Endothelial cell of umbilical vein (primary cell): ENCODE measurements at regions not wholly inside any gene's neighbourhood (a gene's known extent, or its start where the extent isn't known, plus 50 kb on each side); places are given as distances from the start of the nearest gene placed in this dataset.

ENCODE experiments used
- BruUV-seq: library from RNA; stranded (reverse); fragments of 400-500 nt; replicated peaks from 2 replicates; lab custom pipeline; 2021; lab: Mats Ljungman, UMichigan
- CTCF ChIA-PET: fragments of 300-600, 350-600 bp; sonication (Branson Sonifier 250); formaldehyde crosslinking; loops from one replicate; lab custom pipeline; 2021; ENCODE audit warnings: antibody characterized with exemption, inconsistent platforms; lab: Charles Lee
- POLR2A ChIA-PET: fragments of 300-600, 350-600 bp; sonication (Branson Sonifier 250); formaldehyde crosslinking; loops from one replicate; lab custom pipeline; 2021; ENCODE audit warnings: antibody characterized with exemption, inconsistent platforms; lab: Charles Lee
- DNase-seq: peaks from one replicate; pipeline ENCODE4 v3.0.0-alpha.2; 2011; ENCODE audit warnings: low read depth, low spot score
- FAIRE-seq: peaks from 2 replicates; lab custom pipeline; 2011; peaks lifted over from hg19 to GRCh38; lab: Jason Lieb, UNC
- H2AFZ ChIP-seq: 2 replicates; pipeline ENCODE4 v1.6.0; 2012; ENCODE audit warnings: low read depth, low read length, control low read depth, inconsistent platforms
- H3K27ac ChIP-seq: 2 replicates; pipeline ENCODE4 v1.5.1; 2011; ENCODE audit warnings: low read depth, mild to moderate bottlenecking, control low read depth, low read length, moderate library complexity; ENCODE audit not compliant: insufficient read depth
- H3K27me3 ChIP-seq, 2 experiments: 2 replicates each; pipeline versions ENCODE4 v1.6.0 to v1.6.1; 2011; ENCODE audit warnings: low read length in 2 of 2, mixed read lengths in 1 of 2; ENCODE audit not compliant: control insufficient read depth in 2 of 2, insufficient read depth in 2 of 2
- H3K36me3 ChIP-seq, 2 experiments: 2 replicates in 1 of 2; 3 replicates in 1 of 2; pipeline ENCODE4 v1.5.1; 2011; ENCODE audit warnings: low read length in 2 of 2, mild to moderate bottlenecking in 1 of 2, moderate library complexity in 1 of 2; ENCODE audit not compliant: control insufficient read depth in 2 of 2, insufficient read depth in 2 of 2; ENCODE audit errors: extremely low read depth in 1 of 2
- H3K4me1 ChIP-seq: 3 replicates; pipeline ENCODE4 v1.5.1; 2011; ENCODE audit warnings: mild to moderate bottlenecking, low read length; ENCODE audit not compliant: control insufficient read depth, insufficient read depth; ENCODE audit errors: extremely low read depth
- H3K4me2 ChIP-seq: 2 replicates; pipeline ENCODE4 v1.6.1; 2011; ENCODE audit warnings: low read length, control low read depth, mixed read lengths; ENCODE audit not compliant: insufficient read depth
- H3K4me3 ChIP-seq, 3 experiments: fragments of 200-600 bp in 1 of 3; sonication (generic), shearing (Covaris generic) in 1 of 3; replicated peaks in 1 of 3; 2 replicates each; pipeline ENCODE4 v1.5.1; 2011 to 2016; ENCODE audit warnings: control low read depth in 3 of 3, low read length in 3 of 3, mild to moderate bottlenecking in 2 of 3, inconsistent platforms in 1 of 3, low read depth in 1 of 3, moderate library complexity in 1 of 3; ENCODE audit not compliant: insufficient read depth in 1 of 3
- H3K79me2 ChIP-seq: 2 replicates; pipeline ENCODE4 v1.6.0; 2012; ENCODE audit warnings: low read length, inconsistent platforms; ENCODE audit not compliant: control insufficient read depth, insufficient read depth
- H3K9ac ChIP-seq: replicated peaks from 2 replicates; pipeline ENCODE3; 2011; ENCODE audit warnings: low read length, control low read depth; ENCODE audit not compliant: insufficient read depth; ENCODE audit errors: extremely low read depth
- H3K9me1 ChIP-seq: replicated peaks from 3 replicates; pipeline ENCODE4 v1.6.0; 2011; ENCODE audit warnings: mild to moderate bottlenecking, low read length; ENCODE audit not compliant: control insufficient read depth, insufficient read depth; ENCODE audit errors: extremely low read depth
- H3K9me3 ChIP-seq: replicated peaks from 2 replicates; pipeline ENCODE4 v1.5.1; 2012; ENCODE audit warnings: low read length, inconsistent platforms; ENCODE audit not compliant: control insufficient read depth, insufficient read depth
- H4K20me1 ChIP-seq: replicated peaks from 2 replicates; pipeline ENCODE3; 2011; ENCODE audit warnings: mild to moderate bottlenecking, low read length; ENCODE audit not compliant: control insufficient read depth, insufficient read depth; ENCODE audit errors: extremely low read depth
- CTCF ChIP-seq, 2 donors: IDR thresholded peaks; 1 replicate in 1 of 2; 2 replicates in 1 of 2; pipeline ENCODE4 v1.5.1; 2011; ENCODE audit warnings: low read length in 2 of 2, mild to moderate bottlenecking in 2 of 2, moderate library complexity in 2 of 2, control low read depth in 1 of 2, inconsistent platforms in 1 of 2, low read depth in 1 of 2; ENCODE audit not compliant: insufficient read depth in 1 of 2; ENCODE audit errors: extremely low read depth in 1 of 2
- EZH2 ChIP-seq: IDR thresholded peaks from 2 replicates; pipeline ENCODE4 v1.6.1; 2012; ENCODE audit warnings: borderline replicate concordance, low read depth, mild to moderate bottlenecking, moderate library complexity, low read length, inconsistent platforms; ENCODE audit not compliant: severe bottlenecking
- FOS ChIP-seq: IDR thresholded peaks from 2 replicates; pipeline ENCODE4 v1.6.1; 2011; ENCODE audit warnings: mild to moderate bottlenecking, low read length, moderate library complexity, borderline replicate concordance; ENCODE audit not compliant: insufficient read depth
- GATA2 ChIP-seq: IDR thresholded peaks from 2 replicates; pipeline ENCODE4 v1.7.0; 2011; ENCODE audit warnings: low read depth, mild to moderate bottlenecking, moderate library complexity, mixed read lengths, low read length; ENCODE audit not compliant: insufficient read length, insufficient read depth
- JUN ChIP-seq: IDR thresholded peaks from 2 replicates; pipeline ENCODE4 v1.6.1; 2011; ENCODE audit warnings: borderline replicate concordance, low read depth; ENCODE audit not compliant: insufficient read length, insufficient read depth
- MYC ChIP-seq: IDR thresholded peaks from one replicate; pipeline ENCODE4 v1.6.1; 2011; ENCODE audit warnings: mild to moderate bottlenecking, low read depth, low read length
- POLR2A ChIP-seq: IDR thresholded peaks from 2 replicates; pipeline ENCODE4 v1.6.1; 2012; ENCODE audit warnings: low read depth, mild to moderate bottlenecking, control low read depth, low read length
- POLR2AphosphoS5 ChIP-seq: IDR thresholded peaks from 2 replicates; pipeline ENCODE4 v1.6.1; 2012; ENCODE audit warnings: low read depth, mild to moderate bottlenecking, control low read depth, low read length, moderate library complexity; ENCODE audit not compliant: insufficient read depth
- dilution Hi-C: fragments of 300-500 bp; cut with MboI; formaldehyde crosslinking; loops from one replicate; pipeline ENCODE4 v1.15.0; 2019; ENCODE audit warnings: low sequenced_read_pairs; ENCODE audit not compliant: extremely low pct_ligation_motif_present
- intact Hi-C: fragments of 100-400 bp; cut with micrococcal nuclease; formaldehyde crosslinking; loops from one replicate; pipeline ENCODE4 v1.10.0; 2022
- TF ChIP-seq, protein P1 (sequence below): IDR thresholded peaks from 2 replicates; pipeline ENCODE4 v1.6.1; 2011; ENCODE audit not compliant: insufficient read depth, insufficient read length

DNA sequence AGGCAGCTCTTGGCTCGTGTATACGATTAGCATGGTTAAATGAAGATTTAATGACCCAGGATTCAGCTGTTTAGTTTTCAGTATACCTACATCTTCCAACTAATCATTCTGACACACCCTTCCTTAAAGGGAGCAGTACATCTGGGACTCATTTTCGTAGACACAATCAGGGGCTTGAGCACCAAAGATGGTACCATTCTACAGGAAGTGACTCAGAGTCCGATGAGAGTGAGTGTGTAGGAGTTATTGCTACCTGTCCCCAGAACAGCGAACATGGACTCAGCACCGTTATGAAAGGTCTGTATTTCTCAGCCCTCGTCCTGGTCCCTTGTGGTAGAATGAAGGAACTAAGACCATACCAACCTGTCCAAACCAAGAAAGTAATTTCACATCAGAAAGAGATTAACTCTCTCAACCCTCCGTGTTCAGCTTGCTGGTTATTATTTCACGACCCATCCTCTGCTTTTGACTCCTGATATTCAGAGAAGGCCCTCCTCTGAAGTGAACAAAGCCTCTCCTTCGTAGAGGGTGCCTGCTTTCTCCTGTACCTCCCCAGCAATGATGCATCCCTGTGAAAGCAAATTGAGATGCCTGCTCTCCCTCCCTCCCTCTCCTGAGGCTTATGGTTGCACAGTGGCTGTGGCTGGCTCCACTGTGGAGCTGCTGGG, 214.8 kb downstream of the MTX2 start:
- no peak overlapping the region for H2AFZ ChIP-seq
- intact Hi-C loops (no loop called here), dilution Hi-C loops (no loop called here)
- no peaks in the 10 kb centered on the region for H3K4me1 ChIP-seq
- H4K20me1 ChIP-seq: no peaks in the 10 kb centered on the region
- ChIA-PET POLR2A (no interaction called here), CTCF (interaction anchor here (1.2 kb wide), 1 partner anchor 70 kb away, joined by 4 read pairs; no protein-coding TSS in a partner anchor)
- no peak overlapping the region for H3K4me3 ChIP-seq
- H3K4me2 ChIP-seq: no peak overlapping the region
- H3K36me3 ChIP-seq: no peaks in the 10 kb centered on the region
- TF ChIP-seq POLR2AphosphoS5: no peak
- TF ChIP-seq FOS: no peak
- TF ChIP-seq EZH2: no peak
- FAIRE-seq (no peak), DNase-seq (no peak)
- no peaks in the 10 kb centered on the region for H3K79me2 ChIP-seq
- BruUV-seq: no TSS peak
- no peaks in the 10 kb centered on the region for H3K9me3 ChIP-seq
- H3K27ac ChIP-seq: no peak overlapping the region
- no peak overlapping the region for H3K9ac ChIP-seq
- no peaks in the 10 kb centered on the region for H3K9me1 ChIP-seq
- H3K27me3 ChIP-seq: no peaks in the 10 kb centered on the region

DNA sequence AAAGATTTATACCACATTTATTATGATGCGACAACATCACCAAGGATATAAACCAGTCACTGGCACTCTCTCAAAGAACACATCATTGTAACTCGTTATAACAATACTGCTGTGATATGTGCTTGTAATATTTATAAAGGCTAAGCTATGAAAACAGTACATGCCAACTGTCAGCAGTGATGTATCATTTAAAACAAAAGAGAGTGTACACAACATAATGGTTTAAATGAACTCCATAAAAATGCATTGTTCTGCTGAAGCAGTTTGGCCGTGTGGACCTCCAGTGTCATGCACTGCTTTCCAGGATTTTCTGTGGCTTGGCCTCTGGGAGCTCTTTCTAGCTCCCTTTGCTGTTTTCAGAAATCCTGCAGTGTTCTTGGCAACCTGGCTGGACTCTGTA, 215.6 kb downstream of the MTX2 start:
- Histone ChIP-seq H3K36me3 (no peaks in the 10 kb centered on the region), H2AFZ (no peak overlapping the region), H4K20me1 (no peaks in the 10 kb centered on the region), H3K27ac (no peak overlapping the region), H3K9ac (no peak overlapping the region), H3K9me3 (no peaks in the 10 kb centered on the region), H3K4me1 (no peaks in the 10 kb centered on the region), H3K27me3 (no peaks in the 10 kb centered on the region), H3K9me1 (no peaks in the 10 kb centered on the region), H3K79me2 (no peaks in the 10 kb centered on the region), H3K4me3 (no peak overlapping the region), H3K4me2 (no peak overlapping the region)
- intact Hi-C loops: no loop called here
- dilution Hi-C loops: no loop called here
- peak; percentile 66 for DNase-seq
- FAIRE-seq: no peak
- ChIA-PET CTCF (interaction anchor here (0.7 to 2.6 kb wide), 5 partner anchors 9 to 70 kb away, joined by 3 to 9 read pairs (median 3); no protein-coding TSS in a partner anchor), POLR2A (interaction anchor here (0.7 kb wide), 1 partner anchor 285 kb away, joined by 5 read pairs; no protein-coding TSS in a partner anchor)
- BruUV-seq: no TSS peak
- no peak for TF ChIP-seq MYC
- TF ChIP-seq CTCF (IDR thresholded peaks at IDR 0.05; ENCODE audit: extremely low read depth in 1 of 2, insufficient read depth in 1 of 2, low read depth in 1 of 2, low read length in 2 of 2): no peak
- no peak for TF ChIP-seq FOS
- TF ChIP-seq, protein P1, sequence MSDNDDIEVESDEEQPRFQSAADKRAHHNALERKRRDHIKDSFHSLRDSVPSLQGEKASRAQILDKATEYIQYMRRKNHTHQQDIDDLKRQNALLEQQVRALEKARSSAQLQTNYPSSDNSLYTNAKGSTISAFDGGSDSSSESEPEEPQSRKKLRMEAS: no peak
- no peak for TF ChIP-seq POLR2A
- no peak for TF ChIP-seq GATA2
- no peak for TF ChIP-seq JUN
- no peak for TF ChIP-seq POLR2AphosphoS5
